DND-41 (cell line): ENCODE measurements at regions not wholly inside any gene's neighbourhood (a gene's known extent, or its start where the extent isn't known, plus 50 kb on each side); places are given as distances from the start of the nearest gene placed in this dataset.
A peak's percentile ranks its signal among the peaks of the same experiment; 100 is the strongest.

ENCODE experiments used
- ATAC-seq: fragments of 200-7000 bp; cut with Tn5 transposase; 3 replicates; pipeline ENCODE4 v1.9.1; 2021; ENCODE audit warnings: low read depth; ENCODE audit not compliant: insufficient read depth
- DNase-seq: peaks from one replicate; pipeline ENCODE4 v3.0.0-alpha.2; 2020
- H2AFZ ChIP-seq: 2 replicates; pipeline ENCODE4 v1.6.0; 2012; ENCODE audit warnings: low read depth, low read length
- H3K27ac ChIP-seq: 2 replicates; pipeline ENCODE4 v1.5.1; 2012; ENCODE audit warnings: low read length, inconsistent platforms
- H3K27me3 ChIP-seq: fragments of 200-600 bp; sonication (generic); 2 replicates; pipeline ENCODE4 v1.6.0; 2012; ENCODE audit warnings: low read length, mild to moderate bottlenecking, inconsistent platforms; ENCODE audit not compliant: insufficient read depth, poor library complexity
- H3K36me3 ChIP-seq: 2 replicates; pipeline ENCODE4 v1.5.1; 2012; ENCODE audit warnings: low read length, inconsistent platforms; ENCODE audit not compliant: insufficient read depth
- H3K4me1 ChIP-seq: 2 replicates; pipeline ENCODE4 v1.5.1; 2012; ENCODE audit warnings: mild to moderate bottlenecking, low read length; ENCODE audit not compliant: insufficient read depth
- H3K4me2 ChIP-seq: 2 replicates; pipeline ENCODE4 v1.6.0; 2012; ENCODE audit warnings: mild to moderate bottlenecking, moderate library complexity, low read length, inconsistent platforms; ENCODE audit not compliant: insufficient read depth
- H3K4me3 ChIP-seq, 2 experiments: fragments of 200-600 bp in 1 of 2; shearing (Covaris generic) in 1 of 2; 2 replicates each; pipeline ENCODE4 v1.5.1; 2012 to 2016; ENCODE audit warnings: inconsistent platforms in 2 of 2, low read length in 2 of 2, mild to moderate bottlenecking in 2 of 2, low read depth in 1 of 2, moderate library complexity in 1 of 2
- H3K79me2 ChIP-seq: 2 replicates; pipeline ENCODE4 v1.6.0; 2012; ENCODE audit warnings: low read length, inconsistent platforms; ENCODE audit not compliant: insufficient read depth
- H3K9ac ChIP-seq: 2 replicates; pipeline ENCODE4 v1.6.0; 2012; ENCODE audit warnings: low read depth, mild to moderate bottlenecking, inconsistent platforms, low read length, moderate library complexity
- H3K9me3 ChIP-seq: 2 replicates; pipeline ENCODE4 v1.5.1; 2012; ENCODE audit warnings: low read length, moderate library complexity, mild to moderate bottlenecking, inconsistent platforms; ENCODE audit not compliant: insufficient read depth, severe bottlenecking
- H4K20me1 ChIP-seq: 2 replicates; pipeline ENCODE4 v1.6.0; 2012; ENCODE audit warnings: low read length; ENCODE audit not compliant: insufficient read depth
- EZH2 ChIP-seq: IDR thresholded peaks from 3 replicates; pipeline ENCODE4 v1.6.1; 2012; ENCODE audit warnings: borderline replicate concordance, low read depth, mild to moderate bottlenecking, moderate library complexity, low read length, inconsistent platforms; ENCODE audit not compliant: severe bottlenecking
- TF ChIP-seq, protein P1 (sequence below): IDR thresholded peaks from 2 replicates; pipeline ENCODE4 v1.5.1; 2012; ENCODE audit warnings: borderline replicate concordance, low read length, moderate library complexity, mild to moderate bottlenecking; ENCODE audit not compliant: poor library complexity, severe bottlenecking; ENCODE audit errors: extremely low read depth

- Histone ChIP-seq H3K27ac (no peak overlapping the region), H3K4me1 (no peaks in the 10 kb centered on the region), H4K20me1 (no peaks in the 10 kb centered on the region), H3K9me3 (no peaks in the 10 kb centered on the region), H3K4me3 (no peak overlapping the region), H3K4me2 (no peak overlapping the region), H3K27me3 (no peaks in the 10 kb centered on the region), H2AFZ (no peak overlapping the region), H3K79me2 (no peaks in the 10 kb centered on the region), H3K9ac (no peak overlapping the region), H3K36me3 (no peaks in the 10 kb centered on the region)
- TF ChIP-seq EZH2, result no peak
- TF ChIP-seq, protein P1, sequence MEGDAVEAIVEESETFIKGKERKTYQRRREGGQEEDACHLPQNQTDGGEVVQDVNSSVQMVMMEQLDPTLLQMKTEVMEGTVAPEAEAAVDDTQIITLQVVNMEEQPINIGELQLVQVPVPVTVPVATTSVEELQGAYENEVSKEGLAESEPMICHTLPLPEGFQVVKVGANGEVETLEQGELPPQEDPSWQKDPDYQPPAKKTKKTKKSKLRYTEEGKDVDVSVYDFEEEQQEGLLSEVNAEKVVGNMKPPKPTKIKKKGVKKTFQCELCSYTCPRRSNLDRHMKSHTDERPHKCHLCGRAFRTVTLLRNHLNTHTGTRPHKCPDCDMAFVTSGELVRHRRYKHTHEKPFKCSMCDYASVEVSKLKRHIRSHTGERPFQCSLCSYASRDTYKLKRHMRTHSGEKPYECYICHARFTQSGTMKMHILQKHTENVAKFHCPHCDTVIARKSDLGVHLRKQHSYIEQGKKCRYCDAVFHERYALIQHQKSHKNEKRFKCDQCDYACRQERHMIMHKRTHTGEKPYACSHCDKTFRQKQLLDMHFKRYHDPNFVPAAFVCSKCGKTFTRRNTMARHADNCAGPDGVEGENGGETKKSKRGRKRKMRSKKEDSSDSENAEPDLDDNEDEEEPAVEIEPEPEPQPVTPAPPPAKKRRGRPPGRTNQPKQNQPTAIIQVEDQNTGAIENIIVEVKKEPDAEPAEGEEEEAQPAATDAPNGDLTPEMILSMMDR, result no peak
- ATAC-seq (no peak), DNase-seq (peak; percentile 57)
Observed at GRCh38 chr16:8026450-8026849, 563.9 kb downstream of the TMEM114 start.

DNA sequence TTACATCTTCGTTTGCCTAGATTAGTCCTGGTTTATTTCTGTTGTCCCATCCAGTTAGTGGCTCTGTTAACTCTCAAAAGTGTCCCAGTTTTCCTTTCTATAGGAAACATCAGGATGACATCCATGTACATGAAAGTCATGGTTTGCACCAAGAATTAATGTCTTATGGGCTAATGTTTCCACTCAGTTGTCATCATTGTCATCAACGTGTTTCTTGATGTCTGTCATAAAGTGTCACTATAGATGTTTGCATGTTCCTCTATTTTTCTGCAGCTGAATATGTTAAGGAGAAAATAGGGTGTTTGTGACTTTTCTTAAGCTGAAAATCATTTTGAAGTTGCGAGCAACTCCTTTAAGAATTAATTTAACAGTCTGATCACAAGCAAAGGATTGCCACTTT, 567.0 kb downstream of the TMEM114 start:
- Histone ChIP-seq H3K4me1 (no peaks in the 10 kb centered on the region), H3K4me3 (no peak overlapping the region), H4K20me1 (no peaks in the 10 kb centered on the region), H3K9me3 (no peaks in the 10 kb centered on the region), H2AFZ (no peak overlapping the region), H3K9ac (no peak overlapping the region), H3K36me3 (no peaks in the 10 kb centered on the region), H3K27me3 (no peaks in the 10 kb centered on the region), H3K27ac (no peak overlapping the region), H3K4me2 (no peak overlapping the region), H3K79me2 (no peaks in the 10 kb centered on the region)
- no peak for DNase-seq
- ATAC-seq, result no peak
- TF ChIP-seq, protein P1, result no peak
- no peak for TF ChIP-seq EZH2

DNA sequence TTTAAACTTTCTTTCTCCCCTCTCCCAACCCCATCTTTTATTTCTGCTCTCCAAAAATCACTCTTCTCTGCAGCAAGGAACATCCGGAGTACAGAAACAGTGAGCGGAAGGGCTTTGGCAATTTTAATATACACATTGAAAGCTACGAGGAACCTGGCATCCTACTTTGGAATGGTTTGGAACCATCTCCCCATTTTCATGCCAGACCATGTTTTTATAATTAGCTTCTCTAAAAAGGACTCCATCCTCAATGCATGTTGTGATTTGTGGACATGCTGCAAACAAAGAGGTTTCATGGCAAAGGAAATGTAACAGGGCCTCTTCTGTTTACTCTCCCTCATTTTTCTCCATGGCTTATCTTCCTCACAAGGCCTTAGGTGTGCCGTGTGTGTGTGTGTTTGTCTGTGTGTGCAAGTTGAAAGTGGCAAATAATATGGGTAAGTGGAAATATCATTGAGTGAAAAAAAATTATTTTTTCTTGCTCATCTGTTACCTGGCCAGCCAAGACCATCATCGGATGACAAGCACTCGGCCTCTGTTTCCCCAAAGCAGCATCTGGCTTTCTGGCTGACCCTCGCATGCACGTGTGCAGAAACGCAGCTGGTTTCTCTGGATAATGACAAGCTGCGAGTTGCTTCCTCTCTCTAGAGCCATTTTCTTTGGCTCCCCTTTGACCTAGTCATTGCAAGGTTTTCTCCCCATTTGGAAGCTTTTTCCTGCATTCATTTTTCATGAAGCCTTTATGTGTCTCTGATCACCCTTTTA, 585.0 kb downstream of the TMEM114 start:
- no peak for TF ChIP-seq EZH2
- TF ChIP-seq, protein P1, result no peak
- DNase-seq (no peak), ATAC-seq (no peak)
- no peak overlapping the region for H3K27ac ChIP-seq
- H3K4me2 ChIP-seq, result no peak overlapping the region
- H4K20me1 ChIP-seq, result no peaks in the 10 kb centered on the region; the same call in 1 of the 2 replicates
- H3K9me3 ChIP-seq, result no peaks in the 10 kb centered on the region
- no peak overlapping the region for H2AFZ ChIP-seq
- no peak overlapping the region for H3K9ac ChIP-seq
- H3K36me3 ChIP-seq, result no peaks in the 10 kb centered on the region
- H3K79me2 ChIP-seq, result no peaks in the 10 kb centered on the region
- H3K27me3 ChIP-seq, result no peaks in the 10 kb centered on the region
- no peaks in the 10 kb centered on the region for H3K4me1 ChIP-seq
- H3K4me3 ChIP-seq, result no peak overlapping the region
